Prostate gland (tissue), 2 donors: ENCODE measurements at regions not wholly inside any gene's neighbourhood (a gene's known extent, or its start where the extent isn't known, plus 50 kb on each side); places are given as distances from the start of the nearest gene placed in this dataset.

Experiments used
- DNase-seq: peaks from one replicate; pipeline ENCODE4 v3.0.0-alpha.2; 2019; ENCODE audit warnings: low spot score
- H3K27ac ChIP-seq, 2 donors: fragments of 200-600 bp; sonication (generic); 2 replicates each; pipeline ENCODE4 v1.5.1; 2017 to 2019
- H3K27me3 ChIP-seq: fragments of 200-600 bp; sonication (generic); replicated peaks from 2 replicates; pipeline ENCODE4 v1.5.1; 2019; ENCODE audit not compliant: insufficient read depth
- H3K36me3 ChIP-seq, 2 donors: fragments of 200-600 bp; sonication (generic); 1 replicate in 1 of 2; 2 replicates in 1 of 2; pipeline versions ENCODE4 v1.5.1 to v1.8.1; 2017 to 2019
- H3K4me1 ChIP-seq: fragments of 200-600 bp; sonication (generic); replicated peaks from 2 replicates; pipeline ENCODE4 v1.5.1; 2019
- H3K4me3 ChIP-seq, 2 donors: fragments of 200-600 bp; sonication (generic); 2 replicates each; pipeline ENCODE4 v1.5.1; 2017 to 2019
- H3K9me3 ChIP-seq: fragments of 200-600 bp; sonication (generic); 2 replicates; pipeline ENCODE4 v1.5.1; 2017
- CTCF ChIP-seq, 4 experiments: fragments of 200-600 bp in 2 of 4; fragments of 450-650 bp in 2 of 4; sonication (generic) in 2 of 4; IDR thresholded peaks; 1 replicate in 3 of 4; 2 replicates in 1 of 4; pipeline ENCODE4 v1.5.1; 2016 to 2019; ENCODE audit warnings: antibody characterized with exemption in 4 of 4, mild to moderate bottlenecking in 2 of 4, moderate library complexity in 2 of 4
- POLR2A ChIP-seq: fragments of 450-650 bp; IDR thresholded peaks from one replicate; pipeline ENCODE4 v1.6.1; 2016; ENCODE audit warnings: antibody characterized with exemption, mild to moderate bottlenecking
- POLR2AphosphoS5 ChIP-seq: sonication (generic); formaldehyde crosslinking; IDR thresholded peaks from one replicate; pipeline ENCODE4 v1.6.1; 2017; ENCODE audit warnings: antibody characterized with exemption
- WGBS: methylation state at CpG from one replicate; pipeline ENCODE4 v1.1.5; 2018; 5-methylcytosine and 5-hydroxymethylcytosine counted together
- intact Hi-C: fragments of 100-400 bp; cut with DNase I; formaldehyde crosslinking; loops from one replicate; pipeline ENCODE4 v1.14.2; 2022

- Histone ChIP-seq H3K9me3 (no peaks in the 10 kb centered on the region), H3K27ac (no peak overlapping the region), H3K4me1 (no peaks in the 10 kb centered on the region), H3K4me3 (no peak overlapping the region), H3K27me3 (no peaks in the 10 kb centered on the region), H3K36me3 (no peaks in the 10 kb centered on the region)
- WGBS = 79% methylated on average over 1 of the region's 1 CpG
- intact Hi-C loops = no loop called here
- no peak for TF ChIP-seq POLR2AphosphoS5
- DNase-seq = no peak
These were observed 53.3 kb upstream of the ATP10B start for GRCh38 chr5:160905285-160905684.

GRCh38 chr5:160904591-160904990 is 52.6 kb upstream of the ATP10B start:
- WGBS = 65% methylated on average over 3 of the region's 3 CpGs
- intact Hi-C loops = no loop called here

DNA sequence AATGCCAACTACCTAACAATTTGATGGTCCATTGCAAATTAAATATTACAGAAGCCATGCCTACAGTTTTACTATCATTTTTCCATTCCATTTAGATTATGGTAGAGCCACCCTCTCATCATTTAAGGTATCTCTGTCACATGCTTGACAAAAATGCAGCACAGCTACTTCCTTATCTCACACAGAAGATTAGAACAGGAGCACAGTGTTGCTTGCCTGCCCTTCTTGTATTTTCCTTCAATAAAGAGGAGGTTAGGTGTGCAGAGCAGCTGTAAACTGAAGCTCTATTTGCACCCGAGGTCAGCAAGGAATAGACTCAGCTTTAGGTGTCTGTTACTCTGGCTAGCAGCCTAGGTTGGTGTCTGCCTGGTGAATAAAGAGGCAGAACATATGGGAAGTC is 51.5 kb upstream of the ATP10B start:
- Histone ChIP-seq H3K27me3 (no peaks in the 10 kb centered on the region), H3K36me3 (no peaks in the 10 kb centered on the region), H3K27ac (no peak overlapping the region), H3K9me3 (no peaks in the 10 kb centered on the region), H3K4me3 (no peak overlapping the region), H3K4me1 (no peaks in the 10 kb centered on the region)
- no peak for TF ChIP-seq POLR2A
- no peak for TF ChIP-seq POLR2AphosphoS5
- no peak for TF ChIP-seq CTCF (IDR thresholded peaks at IDR 0.05)
- no peak for DNase-seq
- intact Hi-C loops = no loop called here
- 5% methylated on average over 1 of the region's 1 CpG for WGBS

More at GRCh38 chr5:160904591-160904990, 52.6 kb upstream of the ATP10B start:
- Histone ChIP-seq H3K27me3 (no peaks in the 10 kb centered on the region), H3K9me3 (no peaks in the 10 kb centered on the region), H3K36me3 (no peaks in the 10 kb centered on the region), H3K4me3 (no peak overlapping the region), H3K4me1 (no peaks in the 10 kb centered on the region), H3K27ac (no peak overlapping the region)
- no peak for TF ChIP-seq POLR2A
- TF ChIP-seq CTCF (IDR thresholded peaks at IDR 0.05) = no peak
- TF ChIP-seq POLR2AphosphoS5 = no peak
- no peak for DNase-seq

DNA sequence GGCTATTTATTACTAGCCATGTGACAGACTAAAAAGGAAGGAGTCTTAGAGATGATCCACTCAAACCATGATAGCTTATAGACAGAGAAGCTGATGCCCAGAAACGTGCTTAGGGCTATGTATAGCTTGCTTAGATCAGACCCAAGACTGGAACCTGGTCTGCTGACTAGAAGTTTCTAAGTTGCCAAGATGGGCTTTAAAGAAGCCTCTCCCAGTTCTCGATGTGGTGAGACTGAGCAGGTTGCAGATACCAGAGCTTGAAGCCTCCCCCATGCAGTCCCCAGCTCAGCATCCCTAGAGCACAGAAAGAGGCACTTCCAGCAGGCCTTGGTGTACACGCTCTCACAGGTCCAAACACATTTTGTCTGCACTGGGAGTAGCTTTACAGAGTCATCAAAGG is 51.1 kb upstream of the ATP10B start:
- 45% methylated on average over 3 of the region's 3 CpGs for WGBS
- intact Hi-C loops = no loop called here
- Histone ChIP-seq H3K36me3 (no peaks in the 10 kb centered on the region), H3K4me1 (no peaks in the 10 kb centered on the region), H3K4me3 (no peak overlapping the region), H3K27me3 (no peaks in the 10 kb centered on the region), H3K9me3 (no peaks in the 10 kb centered on the region), H3K27ac (no peak overlapping the region)
- DNase-seq = no peak
- TF ChIP-seq POLR2AphosphoS5 = no peak
- no peak for TF ChIP-seq CTCF (IDR thresholded peaks at IDR 0.05)
- TF ChIP-seq POLR2A = no peak
